ENCODE measurements at regions not wholly inside any gene's neighbourhood (a gene's known extent, or its start where the extent isn't known, plus 50 kb on each side); places are given as distances from the start of the nearest gene placed in this dataset.

GRCh38 chr12:24060089-24060488 lies 110.6 kb upstream of the SOX5 start:
- intact Hi-C loops (cut with DNase I), result no loop called here
- H3K27ac ChIP-seq (ENCODE audit: low read length), result no peak overlapping the region
- DNase-seq (no peak), ATAC-seq (no peak)
- 97% methylated on average over 1 of the region's 1 CpG for WGBS
- no peaks in the 10 kb centered on the region for H3K27me3 ChIP-seq (ENCODE audit: control insufficient read depth, insufficient read depth)
- no peaks in the 10 kb centered on the region for H3K9me3 ChIP-seq (ENCODE audit: control insufficient read depth, low read length)
- no peak overlapping the region for H3K4me3 ChIP-seq (ENCODE audit: low read length)
- H3K4me1 ChIP-seq (ENCODE audit: control insufficient read depth, insufficient read depth, low read length), result no peaks in the 10 kb centered on the region

- intact Hi-C loops (cut with DNase I), result no loop called here
These were observed 108.5 kb upstream of the SOX5 start for GRCh38 chr12:24057920-24058476.

GRCh38 chr12:24055747-24056146 lies 106.3 kb upstream of the SOX5 start:
- Histone ChIP-seq H3K27ac (ENCODE audit: low read length) (no peak overlapping the region), H3K4me1 (ENCODE audit: control insufficient read depth, insufficient read depth, low read length) (no peaks in the 10 kb centered on the region), H3K9me3 (ENCODE audit: control insufficient read depth, low read length) (no peaks in the 10 kb centered on the region), H3K4me3 (ENCODE audit: low read length) (no peak overlapping the region), H3K27me3 (ENCODE audit: control insufficient read depth, insufficient read depth) (no peaks in the 10 kb centered on the region)
- DNase-seq (no peak), ATAC-seq (no peak)
- 88% methylated on average over 1 of the region's 1 CpG for WGBS
- intact Hi-C loops (cut with DNase I), result no loop called here

More at GRCh38 chr12:24057920-24058476, 108.5 kb upstream of the SOX5 start:
- DNase-seq, result no peak
- ATAC-seq, result no peak
- H3K9me3 ChIP-seq (ENCODE audit: control insufficient read depth, low read length), result no peaks in the 10 kb centered on the region
- no peaks in the 10 kb centered on the region for H3K27me3 ChIP-seq (ENCODE audit: control insufficient read depth, insufficient read depth)
- no peak overlapping the region for H3K4me3 ChIP-seq (ENCODE audit: low read length)
- no peaks in the 10 kb centered on the region for H3K4me1 ChIP-seq (ENCODE audit: control insufficient read depth, insufficient read depth, low read length)
- WGBS, result 71% methylated on average over 4 of the region's 4 CpGs
- H3K27ac ChIP-seq (ENCODE audit: low read length), result no peak overlapping the region

GRCh38 chr12:24054416-24054815 lies 104.9 kb upstream of the SOX5 start:
- ATAC-seq (no peak), DNase-seq (peak in 1 of 3 donors; percentile 15)
- H3K27ac ChIP-seq (ENCODE audit: low read length), result no peak overlapping the region
- no peaks in the 10 kb centered on the region for H3K27me3 ChIP-seq (ENCODE audit: control insufficient read depth, insufficient read depth)
- no peak overlapping the region for H3K4me3 ChIP-seq (ENCODE audit: low read length)
- intact Hi-C loops (cut with DNase I), result no loop called here
- no peaks in the 10 kb centered on the region for H3K4me1 ChIP-seq (ENCODE audit: control insufficient read depth, insufficient read depth, low read length)
- WGBS, result 92% methylated on average over 3 of the region's 3 CpGs
- no peaks in the 10 kb centered on the region for H3K9me3 ChIP-seq (ENCODE audit: control insufficient read depth, low read length)

GRCh38 chr12:24049728-24050127 lies 100.3 kb upstream of the SOX5 start:
- intact Hi-C loops (cut with DNase I), result no loop called here
- H3K27me3 ChIP-seq (ENCODE audit: control insufficient read depth, insufficient read depth), result no peaks in the 10 kb centered on the region
- H3K27ac ChIP-seq (ENCODE audit: low read length), result no peak overlapping the region
- no peaks in the 10 kb centered on the region for H3K9me3 ChIP-seq (ENCODE audit: control insufficient read depth, low read length)
- H3K4me1 ChIP-seq (ENCODE audit: control insufficient read depth, insufficient read depth, low read length), result no peaks in the 10 kb centered on the region
- no peak for DNase-seq
- no peak for ATAC-seq
- H3K4me3 ChIP-seq (ENCODE audit: low read length), result no peak overlapping the region
- WGBS, result 81% methylated on average over 3 of the region's 3 CpGs

DNA sequence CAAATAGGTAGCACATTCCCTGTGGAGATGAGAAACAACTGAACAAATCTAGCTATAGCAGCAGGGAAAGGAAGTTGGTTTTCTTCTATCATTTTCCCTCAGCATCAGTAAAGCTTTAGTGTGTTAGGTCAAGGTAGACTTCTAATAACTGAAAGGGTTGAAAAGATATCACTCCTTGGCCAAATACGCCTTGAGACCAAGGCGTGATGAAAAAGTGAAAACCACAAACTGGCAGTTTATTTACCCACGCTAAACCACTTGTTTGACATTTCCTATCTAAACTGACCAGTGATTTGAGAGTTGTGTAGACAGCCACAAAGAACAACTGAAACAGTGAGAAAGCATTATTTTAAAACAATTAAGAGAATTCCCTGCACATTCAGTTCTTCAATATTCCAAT lies 99.6 kb upstream of the SOX5 start:
- H3K4me1 ChIP-seq (ENCODE audit: control insufficient read depth, insufficient read depth, low read length), result no peaks in the 10 kb centered on the region
- no peak overlapping the region for H3K4me3 ChIP-seq (ENCODE audit: low read length)
- no peaks in the 10 kb centered on the region for H3K27me3 ChIP-seq (ENCODE audit: control insufficient read depth, insufficient read depth)
- no peak for ATAC-seq
- 87% methylated on average over 3 of the region's 3 CpGs for WGBS
- H3K27ac ChIP-seq (ENCODE audit: low read length), result no peak overlapping the region
- intact Hi-C loops (cut with DNase I), result no loop called here
- DNase-seq, result no peak
- no peaks in the 10 kb centered on the region for H3K9me3 ChIP-seq (ENCODE audit: control insufficient read depth, low read length)

DNA sequence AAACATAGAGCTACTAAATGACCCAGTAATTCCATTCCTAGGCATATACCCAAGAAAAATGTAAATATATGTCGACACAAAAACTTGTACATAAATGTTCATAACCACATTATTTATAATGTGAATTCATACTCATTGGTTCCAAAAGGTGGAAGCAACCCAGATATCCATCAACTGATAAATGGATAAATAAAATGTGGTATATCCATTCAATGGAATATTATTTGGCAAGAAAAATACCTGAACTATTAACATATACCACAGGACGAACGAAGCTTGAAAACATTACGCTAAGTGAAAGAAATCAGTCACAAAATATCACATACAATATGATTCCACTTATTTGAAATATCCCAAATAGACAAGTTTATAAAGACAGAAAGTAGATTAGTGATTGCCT lies 99.0 kb upstream of the SOX5 start:
- H3K27ac ChIP-seq (ENCODE audit: low read length), result no peak overlapping the region
- no peaks in the 10 kb centered on the region for H3K4me1 ChIP-seq (ENCODE audit: control insufficient read depth, insufficient read depth, low read length)
- intact Hi-C loops (cut with DNase I), result no loop called here
- no peak overlapping the region for H3K4me3 ChIP-seq (ENCODE audit: low read length)
- no peaks in the 10 kb centered on the region for H3K27me3 ChIP-seq (ENCODE audit: control insufficient read depth, insufficient read depth)
- DNase-seq (no peak), ATAC-seq (no peak)
- 98% methylated on average over 4 of the region's 4 CpGs for WGBS
- H3K9me3 ChIP-seq (ENCODE audit: control insufficient read depth, low read length), result no peaks in the 10 kb centered on the region

GRCh38 chr12:24047326-24047725 lies 97.9 kb upstream of the SOX5 start:
- Histone ChIP-seq H3K4me3 (ENCODE audit: low read length) (no peak overlapping the region), H3K4me1 (ENCODE audit: control insufficient read depth, insufficient read depth, low read length) (no peaks in the 10 kb centered on the region), H3K27ac (ENCODE audit: low read length) (no peak overlapping the region), H3K9me3 (ENCODE audit: control insufficient read depth, low read length) (no peaks in the 10 kb centered on the region), H3K27me3 (ENCODE audit: control insufficient read depth, insufficient read depth) (no peaks in the 10 kb centered on the region)
- 86% methylated on average over 4 of the region's 4 CpGs for WGBS
- intact Hi-C loops (cut with DNase I), result no loop called here
- no peak for DNase-seq
- ATAC-seq, result no peak

DNA sequence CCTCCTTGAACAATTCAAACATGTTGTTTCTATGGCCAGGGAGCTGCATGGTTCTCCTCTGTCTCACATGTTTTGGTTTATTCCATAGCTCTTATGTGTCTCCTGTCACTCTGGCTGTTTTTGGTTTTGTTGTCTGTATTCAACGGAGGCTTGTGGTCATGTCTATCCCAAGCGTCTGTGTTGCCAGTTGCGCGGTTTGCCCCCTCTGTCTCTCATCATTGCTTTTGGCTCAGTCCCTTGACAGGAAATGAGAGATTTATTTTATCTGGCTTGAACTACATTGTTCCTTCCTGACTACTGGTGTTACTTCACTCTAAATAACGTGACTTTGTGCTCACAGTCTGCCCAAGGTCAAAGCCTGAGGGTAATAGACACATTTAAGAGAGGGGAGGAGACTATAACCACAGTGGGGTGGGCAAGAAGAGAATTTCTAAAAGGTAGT lies 96.4 kb upstream of the SOX5 start:
- ATAC-seq, result peak; percentile 75 to 94
- intact Hi-C loops (cut with DNase I), result no loop called here
- no peaks in the 10 kb centered on the region for H3K4me1 ChIP-seq (ENCODE audit: control insufficient read depth, insufficient read depth, low read length)
- no peaks in the 10 kb centered on the region for H3K9me3 ChIP-seq (ENCODE audit: control insufficient read depth, low read length)
- WGBS, result 19% methylated on average over 5 of the region's 5 CpGs
- peak in 2 of 3 donors; percentile 15 to 63 for DNase-seq
- H3K4me3 ChIP-seq (ENCODE audit: low read length), result no peak overlapping the region
- H3K27ac ChIP-seq (ENCODE audit: low read length), result no peak overlapping the region
- no peaks in the 10 kb centered on the region for H3K27me3 ChIP-seq (ENCODE audit: control insufficient read depth, insufficient read depth)

DNA sequence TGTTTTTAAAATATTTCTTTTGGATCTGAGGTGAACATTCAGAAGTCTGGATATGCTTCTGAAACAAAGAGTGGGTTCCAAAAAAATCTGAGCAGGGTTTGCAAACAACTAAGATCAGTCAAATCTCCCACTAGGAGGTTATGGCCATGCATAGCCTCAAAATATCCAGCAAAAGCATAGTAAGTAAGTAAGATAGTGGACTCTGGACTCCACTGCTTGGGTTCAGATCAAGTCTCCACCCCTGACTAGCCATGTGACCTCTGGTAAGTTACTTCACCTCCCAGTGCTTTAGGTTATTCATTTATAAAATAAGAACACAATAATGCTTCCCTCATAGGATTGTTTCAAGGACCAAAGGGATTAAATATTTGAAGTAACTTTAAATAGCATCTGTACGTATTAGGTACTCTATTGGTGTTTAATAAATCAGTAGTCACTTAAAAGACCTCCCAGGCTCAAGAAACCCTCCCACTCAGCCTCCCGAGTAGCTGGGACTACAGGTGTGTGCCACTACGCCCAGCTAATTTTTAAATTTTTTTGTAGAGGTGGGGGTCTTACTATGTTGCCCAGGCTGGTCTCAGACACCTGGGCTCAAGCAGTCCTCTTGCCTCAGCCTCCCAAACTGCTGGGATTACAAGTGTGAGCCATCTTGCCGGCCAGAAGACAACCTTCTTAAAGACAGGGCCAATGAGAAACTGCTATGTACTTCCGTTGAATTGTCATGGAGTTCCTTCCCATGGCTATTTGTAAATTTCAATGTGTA lies 95.7 kb upstream of the SOX5 start:
- no peak for DNase-seq

DNA sequence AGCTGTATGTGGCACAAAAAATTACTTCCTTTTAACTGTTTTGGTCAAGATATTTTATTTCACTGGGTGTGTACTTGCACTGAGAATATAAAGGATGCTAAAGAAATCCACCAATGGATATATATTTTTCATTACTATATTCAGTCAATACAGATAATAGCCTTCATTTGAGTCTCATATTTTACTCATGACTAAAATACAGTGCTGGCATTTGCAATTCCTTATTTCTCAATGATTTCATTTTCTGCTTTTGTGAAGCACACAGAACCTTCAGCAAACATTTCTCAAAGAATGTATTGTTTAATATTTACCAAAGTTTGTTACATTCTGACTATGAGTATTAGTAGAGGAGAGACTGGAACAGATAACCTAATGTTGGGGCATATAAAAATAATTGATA lies 93.2 kb upstream of the SOX5 start:
- Histone ChIP-seq H3K4me1 (ENCODE audit: control insufficient read depth, insufficient read depth, low read length) (no peaks in the 10 kb centered on the region), H3K27ac (ENCODE audit: low read length) (no peak overlapping the region), H3K4me3 (ENCODE audit: low read length) (no peak overlapping the region), H3K27me3 (ENCODE audit: control insufficient read depth, insufficient read depth) (no peaks in the 10 kb centered on the region), H3K9me3 (ENCODE audit: control insufficient read depth, low read length) (no peaks in the 10 kb centered on the region)
- intact Hi-C loops (cut with DNase I), result no loop called here
- ATAC-seq (no peak), DNase-seq (no peak)

More for the DNA sequence above, 95.7 kb upstream of the SOX5 start:
- ATAC-seq, result no peak
- no peaks in the 10 kb centered on the region for H3K4me1 ChIP-seq (ENCODE audit: control insufficient read depth, insufficient read depth, low read length)
- 91% methylated on average over 5 of the region's 5 CpGs for WGBS
- intact Hi-C loops (cut with DNase I), result no loop called here
- H3K27ac ChIP-seq (ENCODE audit: low read length), result no peak overlapping the region
- no peak overlapping the region for H3K4me3 ChIP-seq (ENCODE audit: low read length)
- H3K9me3 ChIP-seq (ENCODE audit: control insufficient read depth, low read length), result no peaks in the 10 kb centered on the region
- H3K27me3 ChIP-seq (ENCODE audit: control insufficient read depth, insufficient read depth), result no peaks in the 10 kb centered on the region
